ENCODE measurements at regions not wholly inside any gene's neighbourhood (a gene's known extent, or its start where the extent isn't known, plus 50 kb on each side); places are given as distances from the start of the nearest gene placed in this dataset.
"Not testable (repeated sequence)": the region's sequence is repeated elsewhere in the genome, so short reads cannot be mapped to it uniquely, and the experiment has no call there.

DNA sequence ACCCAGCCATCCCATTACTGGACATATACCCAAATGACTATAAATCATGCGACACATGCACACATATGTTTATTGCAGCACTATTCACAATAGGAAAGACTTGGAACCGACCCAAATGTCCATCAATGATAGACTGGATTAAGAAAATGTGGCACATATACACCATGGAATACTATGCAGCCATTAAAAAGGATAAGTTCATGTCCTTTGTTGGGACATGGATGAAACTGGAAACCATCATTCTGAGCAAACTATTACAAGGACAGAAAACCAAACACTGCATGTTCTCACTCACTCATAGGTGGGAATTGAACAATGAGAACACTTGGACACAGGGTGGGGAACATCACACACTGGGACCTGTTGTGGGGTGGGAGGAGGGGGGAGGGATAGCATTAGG lies 586.5 kb upstream of the CAMK1G start:
- H3K9ac ChIP-seq (ENCODE audit: low read length); H3K27ac ChIP-seq (ENCODE audit: low read depth, low read length); H3K4me2 ChIP-seq (ENCODE audit: low read length); H4K91ac ChIP-seq (ENCODE audit: low read depth, low read length); H3K79me1 ChIP-seq (ENCODE audit: low read length); H3K18ac ChIP-seq (ENCODE audit: low read length); H3K9me3 ChIP-seq (ENCODE audit: insufficient read depth, low read depth, low read length); H4K8ac ChIP-seq (ENCODE audit: low read depth, low read length); H2BK5ac ChIP-seq (ENCODE audit: low read depth, low read length, poor library complexity); H3K79me2 ChIP-seq (ENCODE audit: control insufficient read depth, insufficient read depth, low read length, poor library complexity); H4K12ac ChIP-seq (ENCODE audit: low read depth, low read length); H3K14ac ChIP-seq (ENCODE audit: low read length); H2AK5ac ChIP-seq (ENCODE audit: low read length); H3K36me3 ChIP-seq (ENCODE audit: control insufficient read depth in 1 of 2, insufficient read depth in 2 of 2, low read length in 2 of 2); H2BK120ac ChIP-seq (ENCODE audit: insufficient read depth, low read length, poor library complexity); H3K23ac ChIP-seq (ENCODE audit: low read length); DNase-seq; H2BK12ac ChIP-seq (ENCODE audit: low read length); H3K27me3 ChIP-seq (ENCODE audit: insufficient read depth, low read length); H3K4me3 ChIP-seq (ENCODE audit: low read depth, low read length); H3K4ac ChIP-seq (ENCODE audit: low read depth, low read length); H3K4me1 ChIP-seq (ENCODE audit: control insufficient read depth in 1 of 2, insufficient read depth in 2 of 2, low read length in 2 of 2); H2AFZ ChIP-seq (ENCODE audit: insufficient read depth, low read length, poor library complexity): not testable (repeated sequence)
- no CpG with 5 or more reads among the region's 2 CpGs for WGBS (ENCODE audit: extremely low coverage, insufficient coverage, insufficient read length)

DNA sequence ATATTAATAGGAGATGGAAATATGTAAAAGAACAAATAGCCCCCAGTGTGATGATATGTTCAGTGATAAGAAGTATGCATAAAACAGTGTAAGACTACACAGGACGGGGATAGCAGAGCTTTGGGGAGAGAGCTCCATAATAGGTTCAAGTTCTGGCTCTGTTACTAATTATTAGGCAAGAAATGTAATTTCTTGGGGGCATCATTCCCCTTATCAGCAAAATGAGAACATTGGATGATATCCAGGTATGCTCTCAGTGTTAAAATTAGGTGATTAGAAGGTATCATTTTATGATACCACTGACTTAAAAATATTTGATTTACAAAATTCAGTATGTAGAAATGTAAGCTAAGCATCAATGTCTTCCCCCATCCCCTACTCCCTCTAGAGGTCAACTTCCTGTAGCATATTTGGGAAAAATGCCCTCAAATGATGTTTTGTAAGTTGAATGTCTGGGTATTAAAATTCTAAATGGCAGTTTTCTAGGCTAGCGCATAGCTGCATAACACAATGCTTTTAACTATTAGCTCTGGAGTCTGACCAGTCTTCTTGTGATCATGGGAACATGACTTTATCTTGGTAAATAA lies 585.7 kb upstream of the CAMK1G start:
- no peaks in the 10 kb centered on the region for H3K9me3 ChIP-seq (ENCODE audit: insufficient read depth, low read depth, low read length)
- H2BK12ac ChIP-seq (ENCODE audit: low read length) = no peak overlapping the region
- no peak overlapping the region for H3K27ac ChIP-seq (ENCODE audit: low read depth, low read length)
- no peak overlapping the region for H3K18ac ChIP-seq (ENCODE audit: low read length)
- H3K4me3 ChIP-seq (ENCODE audit: low read depth, low read length) = no peak overlapping the region
- H3K4ac ChIP-seq (ENCODE audit: low read depth, low read length) = no peak overlapping the region
- H4K91ac ChIP-seq (ENCODE audit: low read depth, low read length) = no peak overlapping the region
- H2BK120ac ChIP-seq (ENCODE audit: insufficient read depth, low read length, poor library complexity) = no peak overlapping the region
- H3K23ac ChIP-seq (ENCODE audit: low read length) = no peak overlapping the region
- no peak overlapping the region for H2AK5ac ChIP-seq (ENCODE audit: low read length)
- DNase-seq = peak in 1 of 2 donors; percentile 41
- H3K14ac ChIP-seq (ENCODE audit: low read length) = no peak overlapping the region
- no peak overlapping the region for H3K9ac ChIP-seq (ENCODE audit: low read length)
- no peaks in the 10 kb centered on the region for H3K36me3 ChIP-seq (ENCODE audit: control insufficient read depth in 1 of 2, insufficient read depth in 2 of 2, low read length in 2 of 2)
- no peaks in the 10 kb centered on the region for H3K4me1 ChIP-seq (ENCODE audit: control insufficient read depth in 1 of 2, insufficient read depth in 2 of 2, low read length in 2 of 2)
- H2BK5ac ChIP-seq (ENCODE audit: low read depth, low read length, poor library complexity) = no peak overlapping the region
- WGBS (ENCODE audit: extremely low coverage, insufficient coverage, insufficient read length) = no CpG with 5 or more reads among the region's 2 CpGs
- H3K27me3 ChIP-seq (ENCODE audit: insufficient read depth, low read length) = no peaks in the 10 kb centered on the region
- no peak overlapping the region for H4K12ac ChIP-seq (ENCODE audit: low read depth, low read length)
- H3K79me1 ChIP-seq (ENCODE audit: low read length) = no peaks in the 10 kb centered on the region
- H4K8ac ChIP-seq (ENCODE audit: low read depth, low read length) = no peak overlapping the region
- H3K79me2 ChIP-seq (ENCODE audit: control insufficient read depth, insufficient read depth, low read length, poor library complexity) = no peaks in the 10 kb centered on the region
- H2AFZ ChIP-seq (ENCODE audit: insufficient read depth, low read length, poor library complexity) = no peak overlapping the region
- no peak overlapping the region for H3K4me2 ChIP-seq (ENCODE audit: low read length)

DNA sequence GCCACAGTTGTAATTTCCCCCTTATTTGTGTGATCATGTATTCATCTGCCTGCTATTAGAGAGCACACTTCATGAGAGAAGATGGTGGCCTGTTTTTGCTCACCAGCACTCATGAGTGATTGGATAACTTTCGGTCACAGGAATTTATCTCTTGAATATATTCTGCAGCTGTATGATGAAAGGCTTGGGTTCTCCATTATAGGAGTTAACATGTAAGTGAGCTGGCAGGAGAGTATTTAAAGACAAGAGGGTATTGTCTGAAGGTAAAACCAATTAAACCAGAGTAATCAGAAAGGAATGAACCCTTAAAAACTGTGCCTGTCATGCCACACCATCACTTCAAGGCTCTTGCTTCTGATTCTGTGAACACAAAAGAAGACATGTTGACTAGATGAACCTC lies 574.9 kb upstream of the CAMK1G start:
- H4K12ac ChIP-seq (ENCODE audit: low read depth, low read length) = no peak overlapping the region
- no peaks in the 10 kb centered on the region for H3K79me2 ChIP-seq (ENCODE audit: control insufficient read depth, insufficient read depth, low read length, poor library complexity)
- no peak overlapping the region for H4K8ac ChIP-seq (ENCODE audit: low read depth, low read length)
- H3K27ac ChIP-seq (ENCODE audit: low read depth, low read length) = no peak overlapping the region
- DNase-seq = no peak
- no peaks in the 10 kb centered on the region for H3K4me1 ChIP-seq (ENCODE audit: control insufficient read depth in 1 of 2, insufficient read depth in 2 of 2, low read length in 2 of 2)
- no CpG with 5 or more reads among the region's 1 CpG for WGBS (ENCODE audit: extremely low coverage, insufficient coverage, insufficient read length)
- no peak overlapping the region for H4K91ac ChIP-seq (ENCODE audit: low read depth, low read length)
- H3K27me3 ChIP-seq (ENCODE audit: insufficient read depth, low read length) = no peaks in the 10 kb centered on the region
- no peak overlapping the region for H3K23ac ChIP-seq (ENCODE audit: low read length)
- no peak overlapping the region for H3K4me2 ChIP-seq (ENCODE audit: low read length)
- no peak overlapping the region for H2BK5ac ChIP-seq (ENCODE audit: low read depth, low read length, poor library complexity)
- H2AK5ac ChIP-seq (ENCODE audit: low read length) = no peak overlapping the region
- H2AFZ ChIP-seq (ENCODE audit: insufficient read depth, low read length, poor library complexity) = no peak overlapping the region
- H3K9ac ChIP-seq (ENCODE audit: low read length) = no peak overlapping the region
- no peak overlapping the region for H2BK120ac ChIP-seq (ENCODE audit: insufficient read depth, low read length, poor library complexity)
- no peak overlapping the region for H3K4ac ChIP-seq (ENCODE audit: low read depth, low read length)
- H3K79me1 ChIP-seq (ENCODE audit: low read length) = no peaks in the 10 kb centered on the region
- H3K14ac ChIP-seq (ENCODE audit: low read length) = no peak overlapping the region
- H2BK12ac ChIP-seq (ENCODE audit: low read length) = no peak overlapping the region
- H3K9me3 ChIP-seq (ENCODE audit: insufficient read depth, low read depth, low read length) = no peaks in the 10 kb centered on the region
- H3K4me3 ChIP-seq (ENCODE audit: low read depth, low read length) = no peak overlapping the region
- no peaks in the 10 kb centered on the region for H3K36me3 ChIP-seq (ENCODE audit: control insufficient read depth in 1 of 2, insufficient read depth in 2 of 2, low read length in 2 of 2)
- H3K18ac ChIP-seq (ENCODE audit: low read length) = no peak overlapping the region

DNA sequence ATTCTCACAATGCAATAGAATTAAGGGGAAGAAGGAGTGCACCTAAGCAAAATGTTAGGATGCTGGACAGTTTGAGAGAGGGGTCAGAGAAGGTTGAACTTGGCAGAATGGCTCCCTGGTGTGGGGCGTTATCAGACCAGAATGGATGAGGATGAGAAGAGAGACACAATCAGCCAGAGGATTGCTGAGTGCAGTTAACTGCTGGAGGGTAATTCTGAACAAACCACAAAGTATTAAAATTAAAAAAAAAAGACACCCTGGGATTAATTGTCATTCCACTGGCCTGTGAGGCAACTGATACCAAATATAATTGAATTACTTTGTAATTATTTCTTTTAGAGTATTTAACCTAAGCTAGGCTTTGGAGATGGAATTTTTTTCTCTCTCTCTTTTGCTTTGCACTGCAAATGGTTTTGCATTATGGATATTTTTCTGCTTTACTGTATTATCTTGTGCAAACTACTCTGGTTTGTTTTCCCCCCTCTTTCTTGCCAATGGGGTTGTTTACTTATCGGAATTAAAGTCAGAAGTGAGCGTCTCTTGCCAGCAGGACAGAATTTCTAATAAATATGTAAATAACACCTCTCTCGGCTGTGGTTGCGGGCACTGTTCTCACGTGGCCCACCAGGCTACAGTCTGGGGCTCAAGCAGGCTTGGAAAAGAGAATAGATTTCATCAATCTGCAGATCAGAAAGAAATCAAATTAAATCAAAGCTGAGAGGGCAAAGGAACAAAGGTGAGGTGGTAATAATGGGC lies 572.9 kb upstream of the CAMK1G start:
- no peak for DNase-seq
- Histone ChIP-seq H3K4me3 (ENCODE audit: low read depth, low read length) (no peak overlapping the region), H3K18ac (ENCODE audit: low read length) (no peak overlapping the region), H4K12ac (ENCODE audit: low read depth, low read length) (no peak overlapping the region), H2AFZ (ENCODE audit: insufficient read depth, low read length, poor library complexity) (no peak overlapping the region), H3K27me3 (ENCODE audit: insufficient read depth, low read length) (no peaks in the 10 kb centered on the region), H3K14ac (ENCODE audit: low read length) (no peak overlapping the region), H2BK5ac (ENCODE audit: low read depth, low read length, poor library complexity) (no peak overlapping the region), H3K9ac (ENCODE audit: low read length) (no peak overlapping the region), H3K9me3 (ENCODE audit: insufficient read depth, low read depth, low read length) (no peaks in the 10 kb centered on the region), H2BK12ac (ENCODE audit: low read length) (no peak overlapping the region), H2AK5ac (ENCODE audit: low read length) (no peak overlapping the region), H3K79me2 (ENCODE audit: control insufficient read depth, insufficient read depth, low read length, poor library complexity) (no peaks in the 10 kb centered on the region), H3K36me3 (ENCODE audit: control insufficient read depth in 1 of 2, insufficient read depth in 2 of 2, low read length in 2 of 2) (no peaks in the 10 kb centered on the region), H3K79me1 (ENCODE audit: low read length) (no peaks in the 10 kb centered on the region), H2BK120ac (ENCODE audit: insufficient read depth, low read length, poor library complexity) (no peak overlapping the region), H3K23ac (ENCODE audit: low read length) (no peak overlapping the region), H3K4ac (ENCODE audit: low read depth, low read length) (no peak overlapping the region), H3K27ac (ENCODE audit: low read depth, low read length) (no peak overlapping the region), H3K4me1 (ENCODE audit: control insufficient read depth in 1 of 2, insufficient read depth in 2 of 2, low read length in 2 of 2) (no peaks in the 10 kb centered on the region), H4K8ac (ENCODE audit: low read depth, low read length) (no peak overlapping the region), H4K91ac (ENCODE audit: low read depth, low read length) (no peak overlapping the region), H3K4me2 (ENCODE audit: low read length) (no peak overlapping the region)
- no CpG with 5 or more reads among the region's 6 CpGs for WGBS (ENCODE audit: extremely low coverage, insufficient coverage, insufficient read length)
